Stimulated activated CD8-positive, alpha-beta memory T cell treated with anti-CD3 and anti-CD28 coated beads, Interleukin-15, amount 100 ng/mL, for 48 hours (primary cell): ENCODE measurements at regions not wholly inside any gene's neighbourhood (a gene's known extent, or its start where the extent isn't known, plus 50 kb on each side); places are given as distances from the start of the nearest gene placed in this dataset.
"Not testable (repeated sequence)": the region's sequence is repeated elsewhere in the genome, so short reads cannot be mapped to it uniquely, and the experiment has no call there.

Experiments used
- DNase-seq, 2 donors: peaks; one replicate each; pipeline ENCODE4 v3.0.0-alpha.2; 2020; ENCODE audit warnings: low read depth in 2 of 2

GRCh38 chr9:38186404-38187115, 117.5 kb upstream of the SHB start:
- DNase-seq = no peak

GRCh38 chr9:38185647-38186403, 116.8 kb upstream of the SHB start:
- DNase-seq = no peak

GRCh38 chr9:38183994-38184568, 115.1 kb upstream of the SHB start:
- no peak for DNase-seq

- no peak for DNase-seq
Observed at GRCh38 chr9:38182321-38182720, 113.3 kb upstream of the SHB start.

GRCh38 chr9:38181866-38182265, 112.8 kb upstream of the SHB start:
- DNase-seq = no peak

- no peak for DNase-seq
Observed at GRCh38 chr9:38181232-38181631, 112.2 kb upstream of the SHB start.

GRCh38 chr9:38180656-38181055, 111.6 kb upstream of the SHB start:
- DNase-seq = no peak

- DNase-seq = no peak
Observed at GRCh38 chr9:38179965-38180364, 110.9 kb upstream of the SHB start.

GRCh38 chr9:38178237-38178636, 109.2 kb upstream of the SHB start:
- DNase-seq = no peak

- no peak for DNase-seq
Observed at GRCh38 chr9:38177680-38178079, 108.7 kb upstream of the SHB start.

GRCh38 chr9:38176251-38176650, 107.2 kb upstream of the SHB start:
- no peak for DNase-seq

- DNase-seq = no peak
Observed at GRCh38 chr9:38175423-38175822, 106.4 kb upstream of the SHB start.

GRCh38 chr9:38172586-38172985, 103.6 kb upstream of the SHB start:
- no peak for DNase-seq

GRCh38 chr9:38171926-38172325, 102.9 kb upstream of the SHB start:
- no peak for DNase-seq

- DNase-seq = no peak
Observed at GRCh38 chr9:38171538-38171884, 102.5 kb upstream of the SHB start.

- not testable (repeated sequence) for DNase-seq
Observed at GRCh38 chr9:38170763-38171537, 101.9 kb upstream of the SHB start.

GRCh38 chr9:38170155-38170554, 101.1 kb upstream of the SHB start:
- DNase-seq = not testable (repeated sequence)

GRCh38 chr9:38166501-38166900, 97.5 kb upstream of the SHB start:
- no peak for DNase-seq

GRCh38 chr9:38164659-38165221, 95.7 kb upstream of the SHB start:
- DNase-seq = no peak

- DNase-seq = no peak
Observed at GRCh38 chr9:38163518-38163917, 94.5 kb upstream of the SHB start.

GRCh38 chr9:38162332-38163211, 93.5 kb upstream of the SHB start:
- no peak for DNase-seq
